GM19438 (cell line): ENCODE measurements at regions not wholly inside any gene's neighbourhood (a gene's known extent, or its start where the extent isn't known, plus 50 kb on each side); places are given as distances from the start of the nearest gene placed in this dataset.
"Not testable (repeated sequence)": the region's sequence is repeated elsewhere in the genome, so short reads cannot be mapped to it uniquely, and the experiment has no call there.

ENCODE experiments used
- ATAC-seq: cut with Tn5 transposase; IDR thresholded peaks from one replicate; pipeline ENCODE4 v1.9.1; 2021; ENCODE audit warnings: low read depth; ENCODE audit not compliant: unreplicated experiment

DNA sequence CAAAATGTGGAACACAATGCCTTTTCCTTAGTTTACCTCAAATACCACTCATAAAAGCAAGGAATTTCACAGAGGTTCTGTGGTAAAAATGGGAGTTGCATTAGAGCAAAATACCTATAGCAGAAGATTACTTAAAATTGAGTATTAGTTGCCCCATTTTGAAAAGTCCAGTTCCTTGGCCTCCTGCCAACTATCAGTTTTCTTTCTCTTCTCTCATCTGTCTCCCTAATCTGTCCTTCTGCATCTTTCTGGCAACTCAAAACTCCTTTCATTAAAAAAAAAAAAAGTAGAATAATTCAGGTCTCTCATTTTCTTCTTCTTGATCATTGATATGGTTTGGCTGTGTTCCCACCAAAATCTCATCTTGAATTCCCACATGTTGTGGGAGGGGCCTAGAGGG is 127.3 kb downstream of the ATP23 start:
- ATAC-seq, result no peak

DNA sequence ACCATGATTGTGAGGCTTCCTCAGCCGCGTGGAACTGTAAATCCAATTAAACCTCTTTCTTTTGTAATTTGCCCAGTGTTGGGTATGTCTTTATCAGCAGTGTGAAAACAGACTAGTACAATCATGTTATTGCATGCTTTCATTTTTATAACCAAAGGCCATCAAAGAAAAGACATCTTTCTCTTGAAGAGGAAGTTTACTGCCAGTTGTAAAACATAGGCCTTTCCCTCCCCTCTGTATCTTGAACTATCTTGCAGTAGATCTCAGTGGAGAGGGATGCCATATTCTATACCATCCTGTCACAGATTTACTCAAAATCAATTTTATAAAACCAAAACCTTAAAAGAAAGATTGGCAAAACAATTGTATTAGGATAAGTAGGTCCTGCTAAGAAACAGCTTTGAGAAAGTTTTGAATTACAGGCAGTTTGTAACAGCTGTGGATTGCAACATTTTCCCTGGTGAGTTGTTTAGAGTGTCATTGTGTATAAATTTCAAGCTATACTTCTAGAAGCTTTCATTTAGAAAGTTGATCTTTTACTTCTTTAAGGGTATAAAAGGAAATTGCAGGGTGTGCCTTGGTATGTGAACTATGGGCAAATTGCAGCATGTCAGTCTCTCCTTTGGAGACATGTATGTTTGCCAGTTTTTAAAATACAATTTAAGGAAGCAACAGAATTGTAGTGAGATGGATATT is 128.0 kb downstream of the ATP23 start:
- ATAC-seq, result no peak

DNA sequence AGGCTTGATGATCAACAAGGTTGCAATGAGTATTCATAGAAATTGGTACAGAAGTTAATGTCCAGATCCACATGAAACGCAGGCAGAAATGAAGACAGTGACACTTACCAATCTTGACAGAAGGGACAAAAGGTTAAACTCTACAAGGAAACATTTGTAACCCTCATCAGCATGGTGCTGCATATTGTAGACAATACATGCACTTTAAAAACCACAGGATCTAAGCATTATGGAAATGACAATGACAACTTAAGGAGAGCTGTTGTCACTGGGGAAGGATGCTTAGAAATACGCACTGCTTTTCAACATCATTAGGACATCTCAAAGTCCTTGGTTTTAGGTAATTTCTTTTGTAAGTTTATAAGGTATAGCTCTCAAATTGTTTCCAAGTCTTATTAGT is 130.6 kb downstream of the ATP23 start:
- ATAC-seq, result no peak

DNA sequence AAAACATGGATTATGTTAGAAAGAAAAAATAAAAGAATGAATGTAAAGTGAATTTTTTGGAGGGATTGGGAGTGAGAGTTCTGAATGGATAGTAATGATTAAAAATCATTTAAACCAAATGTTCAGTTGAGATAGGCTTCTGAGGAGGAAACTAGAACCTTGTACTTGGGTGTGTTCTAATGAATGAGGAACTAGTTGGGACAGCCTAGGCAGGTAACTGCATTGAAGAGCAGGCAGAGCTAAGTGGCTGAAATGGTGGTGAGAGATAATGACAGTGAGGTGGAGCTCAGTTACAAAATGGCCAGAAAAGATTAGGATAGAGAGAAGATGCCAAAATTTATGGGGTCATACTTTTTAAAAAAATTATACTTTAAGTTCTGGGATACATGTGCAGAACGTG is 132.9 kb downstream of the ATP23 start:
- ATAC-seq, result no peak

DNA sequence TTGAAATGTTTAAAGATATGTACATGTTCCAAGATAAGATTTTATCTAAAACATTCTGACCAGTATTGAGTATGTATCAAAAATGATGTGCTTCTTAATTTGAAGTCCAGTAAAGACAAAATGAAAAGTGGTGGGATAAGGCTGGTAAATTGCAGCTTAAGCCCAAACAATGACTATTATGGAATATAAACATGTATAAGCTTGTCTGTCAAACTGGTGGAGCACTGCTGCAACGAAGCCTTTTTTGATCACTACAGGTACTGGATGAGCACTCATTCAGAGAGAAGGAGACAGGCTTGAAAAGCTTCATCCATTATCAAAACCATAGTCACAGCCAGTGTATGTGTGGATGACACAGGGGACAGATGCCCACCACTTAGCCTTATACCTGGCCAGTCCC is 138.4 kb downstream of the ATP23 start:
- ATAC-seq, result no peak

DNA sequence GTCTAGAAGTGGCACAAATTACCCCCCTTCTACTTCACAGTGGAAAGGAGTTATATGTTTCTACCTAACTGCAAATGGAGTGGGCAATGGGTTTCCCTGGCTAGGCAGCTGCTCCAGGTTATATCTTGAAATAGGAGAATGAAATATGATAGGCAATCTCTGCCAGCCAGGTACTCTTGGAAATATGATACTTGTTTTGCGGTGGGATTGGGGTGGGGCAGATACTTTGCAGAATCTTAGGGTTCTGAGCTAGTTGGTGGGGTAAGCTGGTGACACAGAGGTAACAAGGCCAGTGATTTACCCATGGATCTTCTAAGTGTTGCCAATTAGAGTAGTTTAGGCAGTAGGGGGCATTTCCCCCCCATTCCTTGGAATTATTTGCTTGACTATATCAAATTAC is 140.1 kb downstream of the ATP23 start:
- no peak for ATAC-seq

DNA sequence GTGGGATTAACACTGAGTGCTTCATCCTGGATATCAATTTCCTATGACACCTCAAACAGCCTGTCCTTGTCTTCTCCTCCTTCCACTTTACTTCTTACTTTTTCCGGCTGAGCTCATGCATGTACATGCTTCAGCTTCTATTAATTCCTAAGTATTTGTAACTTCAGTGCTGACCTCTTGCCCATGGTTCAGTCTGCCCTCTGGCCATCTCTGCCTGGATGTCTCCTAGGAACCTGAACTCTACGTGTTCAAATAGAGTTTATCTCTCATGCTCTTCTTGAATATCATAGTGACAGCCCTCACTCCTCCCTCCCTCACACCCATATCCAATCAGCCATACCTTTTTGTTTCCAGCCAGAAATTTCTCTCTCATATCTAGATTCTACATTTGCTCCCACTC is 141.6 kb downstream of the ATP23 start:
- no peak for ATAC-seq

DNA sequence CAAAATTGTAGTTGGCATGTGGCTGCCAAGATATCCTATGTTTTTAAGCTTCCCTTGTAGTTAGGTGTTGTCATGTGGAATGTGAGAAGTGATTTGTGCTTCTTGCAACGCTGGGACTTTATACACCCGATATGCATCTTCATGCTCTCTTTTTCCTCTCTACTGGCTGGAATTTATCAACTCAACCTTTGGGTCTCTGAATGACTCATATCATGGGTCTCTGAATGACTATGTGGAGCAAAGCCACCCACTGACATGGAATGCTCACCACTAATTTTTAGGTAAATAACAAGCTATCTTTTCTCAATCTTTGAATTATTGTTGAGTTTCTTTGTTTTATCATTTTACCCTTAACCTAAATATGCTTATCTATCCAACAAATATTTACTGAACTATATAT is 144.6 kb downstream of the ATP23 start:
- ATAC-seq, result no peak

DNA sequence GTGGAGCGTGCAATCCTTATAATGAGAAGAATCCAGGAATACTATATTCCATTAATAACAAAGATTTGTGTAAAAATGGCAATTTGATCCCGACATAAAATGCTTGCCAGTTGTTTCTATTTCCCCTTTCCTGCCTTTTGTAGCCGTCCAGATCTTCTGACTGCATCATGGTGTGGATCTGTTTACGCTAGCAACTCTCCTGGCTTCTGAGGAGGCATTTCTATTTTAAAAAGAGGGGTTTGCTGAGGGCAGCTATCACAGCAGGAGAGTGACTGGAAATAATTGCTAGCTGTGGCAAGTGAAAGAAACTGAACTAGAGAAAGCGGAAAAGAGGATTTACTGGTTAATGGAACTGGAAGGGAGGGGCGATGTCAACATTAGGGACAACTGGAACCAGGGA is 145.6 kb downstream of the ATP23 start:
- no peak for ATAC-seq

DNA sequence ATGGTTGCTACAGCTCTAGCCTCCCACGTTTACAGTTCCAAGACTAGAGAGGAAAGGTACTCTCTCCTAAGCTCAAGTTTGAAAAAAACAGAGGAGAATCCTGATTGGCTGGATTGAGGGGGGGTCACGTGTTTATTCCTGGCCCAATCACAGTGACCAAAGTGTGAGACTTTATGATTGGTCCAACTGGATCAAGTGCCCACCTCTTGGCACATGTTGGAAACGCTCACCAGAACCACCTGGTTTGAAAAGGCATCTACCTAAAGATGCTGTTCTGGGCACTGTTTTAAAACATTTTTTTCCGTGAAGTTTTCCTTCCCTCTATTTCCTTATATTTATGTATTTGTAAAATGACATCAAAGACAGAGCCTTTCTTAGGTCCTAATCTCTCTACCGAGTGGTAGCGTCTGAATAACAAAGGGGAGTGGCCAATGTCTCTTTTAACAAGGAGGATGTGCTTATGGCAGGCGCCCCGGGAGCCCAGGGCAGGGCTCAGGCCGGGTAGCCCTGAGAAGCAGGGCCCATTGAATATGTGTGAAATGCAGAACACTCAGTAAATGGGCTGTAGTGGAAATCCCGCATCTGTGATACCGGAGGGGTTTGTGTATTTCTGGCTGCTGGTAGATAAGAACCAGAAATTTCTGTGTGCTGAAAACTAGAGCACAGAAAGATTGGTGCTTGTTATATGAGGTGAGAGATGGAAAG is 146.2 kb downstream of the ATP23 start:
- ATAC-seq, result no peak

DNA sequence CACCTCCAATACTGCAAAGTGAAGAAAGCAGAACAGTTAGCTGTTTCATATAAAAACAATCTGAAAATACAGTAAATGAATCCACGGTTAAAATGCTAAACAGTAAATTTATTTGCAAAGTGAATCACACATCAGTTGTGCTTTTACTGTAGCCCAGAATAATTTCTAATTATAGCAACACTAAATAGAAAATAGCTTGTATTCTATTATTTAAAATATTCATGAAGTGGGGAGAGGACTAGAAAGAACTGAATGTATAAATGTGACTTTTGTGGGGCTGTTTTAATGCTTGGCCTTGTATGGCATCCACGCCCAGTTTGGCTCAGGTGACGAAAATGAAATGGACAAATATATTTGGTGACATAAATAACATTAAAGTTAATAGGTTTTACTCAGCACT is 148.2 kb downstream of the ATP23 start:
- ATAC-seq, result no peak

DNA sequence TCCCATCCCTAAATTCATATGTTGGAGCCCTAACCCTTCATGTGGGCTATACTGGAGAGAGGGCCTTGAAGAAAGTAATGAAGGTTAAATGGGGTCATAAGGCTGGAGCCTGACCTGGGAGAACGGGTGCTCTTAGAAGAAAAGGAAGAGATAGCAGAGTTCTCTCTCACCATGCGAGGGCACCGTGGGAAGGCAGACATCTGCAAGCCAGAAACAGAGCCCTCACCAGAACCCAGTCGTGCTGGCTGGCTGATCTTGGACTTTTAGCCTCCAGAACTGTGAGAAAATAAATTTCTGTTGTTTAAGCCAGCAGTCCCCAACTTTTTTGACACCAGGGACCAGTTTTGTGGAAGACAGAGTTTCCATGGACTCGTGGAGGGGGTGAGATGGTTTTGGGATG is 149.3 kb downstream of the ATP23 start:
- ATAC-seq, result no peak

DNA sequence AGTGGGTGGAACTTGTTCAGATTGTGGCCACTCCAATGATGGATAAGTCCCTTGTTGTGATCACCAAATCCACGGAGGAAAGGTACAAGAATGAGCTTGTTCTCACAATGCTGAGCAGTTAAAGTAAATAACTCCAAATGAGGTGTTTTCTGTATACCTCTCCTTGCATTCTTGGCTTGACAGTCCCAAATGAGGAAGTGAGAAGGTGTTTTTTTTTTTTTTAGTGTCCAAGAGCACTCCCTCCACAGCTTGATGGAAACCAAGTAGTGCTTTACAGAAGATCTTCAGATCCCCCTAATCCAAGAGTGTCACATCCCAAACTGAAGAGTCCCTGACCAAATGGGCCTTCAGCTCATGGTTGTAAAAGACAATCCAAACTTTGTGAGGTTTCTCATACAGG is 153.6 kb downstream of the ATP23 start:
- no peak for ATAC-seq

DNA sequence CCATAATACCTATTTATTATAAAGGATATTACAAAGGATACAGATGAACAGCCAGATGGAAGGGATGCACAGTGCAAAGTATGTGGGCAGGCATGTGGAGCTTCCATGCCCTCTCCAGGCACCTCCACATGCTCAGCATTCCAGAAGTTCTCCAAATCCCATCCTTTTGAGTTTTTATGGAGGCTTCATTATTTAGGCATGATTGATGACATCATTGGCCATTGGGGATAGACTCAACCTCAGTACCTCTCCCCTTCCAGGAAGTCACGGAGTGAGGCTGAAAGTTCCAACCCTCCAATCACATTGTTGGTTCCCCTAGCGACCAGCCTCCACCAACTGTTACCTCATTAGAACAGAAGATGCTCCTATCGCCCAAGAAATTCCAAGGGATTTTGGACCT is 156.4 kb downstream of the ATP23 start:
- no peak for ATAC-seq

DNA sequence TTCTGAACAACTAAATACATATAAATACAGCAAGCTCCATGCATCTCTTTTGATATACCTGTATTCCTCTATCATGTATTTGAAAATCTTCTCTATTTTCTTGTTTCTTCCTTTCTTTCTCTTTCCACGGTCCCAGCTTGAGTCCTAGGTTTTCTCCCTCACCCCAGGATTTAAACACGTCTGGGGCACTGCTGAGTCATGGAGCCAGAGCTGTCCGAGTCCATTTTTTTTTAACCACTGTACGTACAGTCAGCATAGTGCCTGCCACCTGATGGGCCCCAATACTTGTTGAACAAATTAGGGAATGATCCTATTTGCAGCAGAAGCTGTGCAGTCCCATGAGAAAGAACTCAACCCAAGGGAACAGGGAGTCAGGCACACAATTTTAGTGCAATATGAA is 158.1 kb downstream of the ATP23 start:
- ATAC-seq, result no peak

DNA sequence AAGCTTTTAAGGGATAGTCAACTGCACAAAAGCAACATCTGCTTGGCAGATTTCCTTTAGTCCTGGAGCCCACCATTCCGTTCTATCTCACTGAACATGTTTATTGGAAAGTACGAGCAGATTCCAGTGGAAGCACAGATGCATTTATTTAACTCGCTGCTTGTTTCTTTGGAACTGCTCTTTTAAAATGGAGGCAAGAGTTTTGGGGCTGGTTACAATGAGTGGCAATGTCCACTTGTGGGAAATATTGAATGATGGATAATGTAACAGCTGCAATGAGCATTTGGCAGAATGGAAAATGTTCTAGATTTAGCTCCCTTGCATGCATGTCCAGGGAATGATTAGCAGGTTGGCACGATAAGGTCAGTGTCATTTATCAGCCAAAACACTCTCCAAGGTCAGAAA is 163.0 kb downstream of the ATP23 start:
- no peak for ATAC-seq

DNA sequence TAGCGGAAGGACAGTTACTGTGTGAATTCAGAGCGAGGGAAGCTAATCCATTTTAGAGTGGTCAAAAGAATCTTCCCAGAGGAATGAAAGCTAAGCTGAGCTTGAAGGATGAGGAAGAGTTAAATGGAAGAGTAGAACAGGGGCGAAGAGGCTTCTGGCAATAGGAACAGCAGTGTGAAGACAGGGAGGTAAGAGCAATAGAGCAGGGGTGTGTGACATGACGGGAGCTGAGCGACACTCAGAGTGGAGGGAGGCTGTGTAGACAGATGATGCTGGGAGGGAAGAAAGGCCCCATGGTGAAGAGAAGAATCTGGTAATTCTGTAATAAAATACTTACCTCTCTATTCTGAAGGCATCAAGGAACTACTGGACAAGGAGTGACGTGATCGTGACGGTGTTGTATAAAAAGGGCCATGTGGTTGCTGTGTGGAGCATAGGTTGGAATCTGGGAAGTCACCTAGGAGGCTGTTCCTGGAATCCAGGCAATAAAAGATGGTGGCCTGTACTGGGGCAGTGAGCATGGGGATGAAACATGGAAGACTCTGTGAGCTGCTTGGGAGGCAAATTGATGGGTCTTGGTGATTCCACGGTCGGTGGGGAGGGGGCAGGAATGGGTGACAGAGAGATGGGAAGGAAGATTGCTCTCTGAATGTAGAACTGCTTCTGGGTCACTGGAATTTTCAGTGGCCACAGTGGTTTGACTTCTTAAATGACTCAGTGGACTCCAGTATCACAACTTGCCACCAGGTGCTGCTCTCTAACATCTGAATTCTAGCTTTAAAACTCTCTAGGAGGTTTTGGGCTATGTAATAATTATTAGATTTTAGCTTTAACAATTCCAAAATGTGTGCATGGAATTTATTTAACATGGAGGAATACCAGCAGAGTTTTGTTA is 164.1 kb downstream of the ATP23 start:
- no peak for ATAC-seq

DNA sequence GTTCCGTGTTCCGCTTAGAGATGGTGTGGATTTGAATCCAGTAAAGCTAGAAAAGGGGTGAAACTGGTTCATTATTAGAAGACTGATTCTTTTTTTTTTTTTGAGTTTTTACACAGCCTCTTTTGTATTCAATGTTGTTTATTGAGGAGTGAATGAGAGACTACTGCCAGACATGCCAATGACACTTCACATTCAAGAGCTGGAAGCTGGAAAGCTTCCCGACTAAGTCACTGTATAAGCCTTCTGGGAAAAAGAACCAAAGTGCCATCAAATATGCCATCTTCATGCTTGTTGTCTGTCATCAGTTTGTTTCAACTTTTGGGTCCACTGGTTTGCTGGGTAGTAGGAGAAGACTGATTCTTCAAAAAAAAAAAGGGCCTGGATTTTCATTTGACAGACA is 164.8 kb downstream of the ATP23 start:
- ATAC-seq, result no peak

DNA sequence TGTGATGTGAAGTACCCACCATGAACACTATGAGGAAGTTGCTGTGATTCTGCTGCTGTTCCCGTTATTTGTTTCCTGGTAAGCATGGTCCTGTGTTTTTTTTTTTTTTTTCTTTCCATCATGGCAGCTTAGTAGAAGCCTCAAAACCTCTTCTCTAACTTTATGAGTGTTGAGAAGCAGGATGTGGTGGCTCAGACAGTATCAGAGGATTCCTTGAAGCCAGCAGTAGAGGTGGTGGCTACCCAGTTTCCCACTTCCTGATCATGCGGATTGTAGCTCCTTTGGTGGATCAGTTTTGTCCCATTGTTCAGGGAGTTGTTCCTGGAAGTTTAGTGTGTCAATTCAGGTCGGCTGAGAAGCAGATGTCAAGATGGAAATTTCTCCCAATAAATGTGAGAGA is 175.8 kb downstream of the ATP23 start:
- ATAC-seq, result no peak

DNA sequence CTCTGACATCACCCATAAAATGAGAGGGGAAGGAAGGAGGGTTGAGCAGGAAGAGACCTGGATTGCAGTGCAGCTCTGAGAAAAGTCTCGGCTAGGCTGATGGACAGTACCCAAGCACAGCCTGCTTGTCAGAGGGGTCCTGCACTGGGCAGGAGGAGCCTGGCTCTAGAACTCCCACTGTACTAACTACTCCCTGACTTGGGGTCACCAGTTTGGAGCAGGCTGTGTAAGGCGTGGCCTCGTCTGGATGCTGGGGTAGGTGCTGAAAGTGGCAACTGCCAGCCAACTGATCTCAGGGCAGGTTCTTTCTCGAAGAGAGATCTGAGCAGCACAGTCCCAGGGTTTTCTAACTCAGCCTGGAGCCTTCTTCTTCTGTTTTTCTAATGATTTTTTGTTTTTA is 176.3 kb downstream of the ATP23 start:
- ATAC-seq, result no peak

DNA sequence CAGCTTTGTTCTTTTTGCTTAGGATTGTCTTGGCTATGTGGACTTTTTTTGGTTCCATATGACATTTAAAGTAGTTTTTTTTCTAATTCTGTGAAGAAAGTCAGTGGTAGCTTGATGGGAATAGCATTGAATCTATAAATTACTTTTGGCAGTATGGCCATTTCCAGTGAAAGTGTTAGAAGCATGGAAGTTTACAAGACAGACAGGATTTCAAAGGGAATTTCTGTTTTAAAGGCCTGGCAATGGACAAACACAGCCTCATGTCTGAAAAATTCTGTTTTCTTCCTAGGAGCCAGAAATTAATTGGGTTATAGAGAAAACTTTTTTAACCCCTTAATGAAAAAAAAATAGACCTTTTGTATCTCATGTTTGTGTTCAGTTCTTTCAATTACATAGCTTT is 184.4 kb downstream of the ATP23 start:
- ATAC-seq, result not testable (repeated sequence)
